IPS-15b (cell line): ENCODE measurements at regions not wholly inside any gene's neighbourhood (a gene's known extent, or its start where the extent isn't known, plus 50 kb on each side); places are given as distances from the start of the nearest gene placed in this dataset.

Experiments used
- H3K27me3 ChIP-seq: one replicate; pipeline ENCODE4 v1.6.1; 2013; ENCODE audit warnings: low read length; ENCODE audit not compliant: control insufficient read depth, insufficient read depth
- H3K36me3 ChIP-seq: one replicate; pipeline ENCODE4 v1.6.1; 2013; ENCODE audit warnings: low read length; ENCODE audit not compliant: control insufficient read depth, insufficient read depth
- H3K4me1 ChIP-seq: one replicate; pipeline ENCODE4 v1.6.1; 2013; ENCODE audit warnings: mild to moderate bottlenecking, low read length; ENCODE audit not compliant: control insufficient read depth, insufficient read depth
- H3K4me3 ChIP-seq: one replicate; pipeline ENCODE4 v1.5.1; 2013; ENCODE audit warnings: low read depth, low read length
- H3K9ac ChIP-seq: one replicate; pipeline ENCODE4 v1.6.1; 2013; ENCODE audit warnings: low read depth, mild to moderate bottlenecking, low read length
- H3K9me3 ChIP-seq: one replicate; pipeline ENCODE4 v1.6.1; 2013; ENCODE audit warnings: mild to moderate bottlenecking, low read length; ENCODE audit not compliant: control insufficient read depth, insufficient read depth

- Histone ChIP-seq H3K36me3 (no peaks in the 10 kb centered on the region), H3K9me3 (no peaks in the 10 kb centered on the region), H3K27me3 (no peaks in the 10 kb centered on the region), H3K4me1 (peaks cover 10% of the 10 kb centered on the region), H3K4me3 (no peak overlapping the region), H3K9ac (no peak overlapping the region)
These were observed 135.5 kb downstream of the KLF5 start for GRCh38 chr13:73194310-73194709.

GRCh38 chr13:73193554-73193953, 134.7 kb downstream of the KLF5 start:
- no peaks in the 10 kb centered on the region for H3K36me3 ChIP-seq
- H3K9me3 ChIP-seq: no peaks in the 10 kb centered on the region
- no peak overlapping the region for H3K4me3 ChIP-seq
- no peaks in the 10 kb centered on the region for H3K27me3 ChIP-seq
- peaks cover 10% of the 10 kb centered on the region for H3K4me1 ChIP-seq
- H3K9ac ChIP-seq: no peak overlapping the region

DNA sequence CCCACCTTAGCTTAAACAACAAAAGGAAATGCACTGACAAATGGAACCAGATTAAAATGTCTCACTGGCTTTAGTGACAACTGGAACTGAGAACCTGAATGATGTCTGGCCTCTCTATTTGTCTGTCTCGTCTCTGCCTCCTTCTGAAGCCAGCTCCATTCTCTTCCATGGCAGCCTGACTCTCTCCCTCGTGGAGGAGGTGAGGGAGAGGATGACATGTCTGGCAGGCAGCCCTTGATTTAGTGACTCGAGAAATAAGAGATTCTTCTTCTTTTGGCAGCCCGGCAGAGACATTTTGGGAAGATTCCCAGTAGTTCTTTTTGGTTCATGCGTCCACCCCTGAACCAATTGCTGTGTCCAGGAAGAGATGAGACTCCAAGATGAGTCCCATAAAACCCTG, 131.7 kb downstream of the KLF5 start:
- peaks cover 10% of the 10 kb centered on the region for H3K4me1 ChIP-seq
- no peaks in the 10 kb centered on the region for H3K27me3 ChIP-seq
- no peaks in the 10 kb centered on the region for H3K36me3 ChIP-seq
- H3K9me3 ChIP-seq: no peaks in the 10 kb centered on the region
- H3K9ac ChIP-seq: no peak overlapping the region
- H3K4me3 ChIP-seq: no peak overlapping the region

DNA sequence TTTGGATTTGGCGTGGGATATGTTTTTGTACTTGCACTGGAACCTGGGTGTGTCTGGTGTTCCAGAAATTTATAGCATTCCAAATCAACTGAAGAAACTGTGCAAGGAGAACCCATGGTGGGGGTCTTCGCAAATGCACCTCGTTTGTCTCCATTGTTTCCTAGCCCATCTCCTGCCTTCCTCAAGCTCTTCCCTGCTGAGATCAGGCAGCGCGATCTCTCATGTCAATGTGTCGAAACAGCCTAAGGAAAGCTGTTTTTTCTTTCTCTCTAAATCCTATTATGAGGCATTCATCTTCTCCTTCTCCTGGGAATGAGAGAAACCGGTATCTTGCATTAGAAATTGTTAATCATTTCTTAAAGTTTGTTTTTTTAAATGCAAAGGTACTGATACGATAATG, 131.0 kb downstream of the KLF5 start:
- Histone ChIP-seq H3K4me1 (peaks cover 10% of the 10 kb centered on the region), H3K27me3 (no peaks in the 10 kb centered on the region), H3K4me3 (no peak overlapping the region), H3K9ac (no peak overlapping the region), H3K9me3 (no peaks in the 10 kb centered on the region), H3K36me3 (no peaks in the 10 kb centered on the region)

DNA sequence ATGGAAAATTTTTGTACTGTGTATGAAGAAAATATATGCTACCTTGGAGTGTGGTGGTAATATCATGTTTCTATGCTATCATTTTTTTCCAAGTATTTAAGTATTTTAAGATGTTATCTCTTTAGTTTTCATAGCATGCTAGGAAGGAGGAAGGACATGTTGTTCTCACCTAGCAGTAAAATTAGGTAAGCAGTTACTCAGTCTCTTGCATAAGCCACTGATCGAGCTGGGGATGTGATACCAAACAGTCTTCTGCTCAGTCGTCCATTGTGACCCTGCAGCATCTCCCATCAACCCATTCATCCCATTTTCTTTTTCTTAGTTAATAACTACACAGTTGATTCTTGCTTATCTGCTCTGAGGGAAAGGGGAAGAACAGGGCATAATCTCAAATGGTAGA, 130.6 kb downstream of the KLF5 start:
- H3K27me3 ChIP-seq: no peaks in the 10 kb centered on the region
- no peak overlapping the region for H3K9ac ChIP-seq
- H3K4me3 ChIP-seq: no peak overlapping the region
- no peaks in the 10 kb centered on the region for H3K9me3 ChIP-seq
- H3K4me1 ChIP-seq: peaks cover 10% of the 10 kb centered on the region
- H3K36me3 ChIP-seq: no peaks in the 10 kb centered on the region

DNA sequence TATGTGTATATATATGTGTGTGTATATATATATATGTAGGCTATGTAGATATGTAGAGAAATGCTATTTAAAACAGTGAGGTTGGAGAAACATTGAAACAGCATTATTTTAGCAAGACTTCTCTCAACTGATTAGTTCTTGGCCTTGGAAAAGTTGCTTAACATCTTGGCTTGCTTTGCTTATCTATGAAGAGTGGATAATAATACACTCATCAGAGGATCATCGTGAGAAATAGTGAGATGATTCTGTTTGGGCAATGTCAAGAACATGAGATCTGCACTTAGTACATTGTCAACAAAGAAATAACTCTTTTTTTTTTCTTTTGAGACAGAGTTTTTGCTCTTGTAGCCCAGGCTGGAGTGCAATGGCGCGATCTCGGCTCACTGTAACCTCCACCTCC, 128.3 kb downstream of the KLF5 start:
- Histone ChIP-seq H3K4me1 (peaks cover 10% of the 10 kb centered on the region), H3K27me3 (no peaks in the 10 kb centered on the region), H3K9ac (no peak overlapping the region), H3K36me3 (no peaks in the 10 kb centered on the region), H3K9me3 (no peaks in the 10 kb centered on the region), H3K4me3 (no peak overlapping the region)

GRCh38 chr13:73179650-73180274, 121.0 kb downstream of the KLF5 start:
- H3K9ac ChIP-seq: no peak overlapping the region
- no peak overlapping the region for H3K4me3 ChIP-seq
- H3K9me3 ChIP-seq: no peaks in the 10 kb centered on the region
- H3K4me1 ChIP-seq: no peaks in the 10 kb centered on the region
- no peaks in the 10 kb centered on the region for H3K27me3 ChIP-seq
- no peaks in the 10 kb centered on the region for H3K36me3 ChIP-seq

DNA sequence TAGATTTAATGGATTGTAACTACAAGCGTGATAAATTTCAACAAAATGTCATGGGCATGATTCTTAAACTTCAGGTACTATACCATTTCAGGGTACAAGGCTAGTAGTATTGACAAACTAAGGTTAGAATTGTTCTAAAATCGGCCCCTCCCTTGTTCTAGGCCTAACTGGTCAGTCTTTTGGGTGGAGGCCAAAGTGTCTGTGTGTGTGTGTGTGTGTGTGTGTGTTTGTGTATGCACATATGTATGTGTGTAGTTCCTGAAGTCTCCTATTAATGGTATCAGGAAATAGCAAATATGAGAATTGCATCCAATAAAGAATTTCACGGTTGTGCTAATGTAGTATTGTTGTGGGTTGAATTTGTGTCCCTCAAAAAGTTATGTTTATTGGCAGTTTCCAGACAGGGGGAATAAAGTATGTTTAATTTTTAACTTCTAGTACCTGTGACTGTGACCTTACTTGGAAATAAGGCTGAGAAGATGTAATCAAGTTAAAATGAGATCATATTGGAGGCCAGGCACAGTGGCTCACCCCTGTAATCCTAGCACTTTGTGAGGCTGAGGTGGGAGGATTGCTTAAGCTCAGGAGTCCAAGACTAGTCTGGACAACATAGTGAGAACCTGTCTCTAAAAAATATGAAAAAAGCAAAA, 119.2 kb downstream of the KLF5 start:
- no peaks in the 10 kb centered on the region for H3K9me3 ChIP-seq
- no peaks in the 10 kb centered on the region for H3K36me3 ChIP-seq
- no peaks in the 10 kb centered on the region for H3K27me3 ChIP-seq
- H3K4me3 ChIP-seq: no peak overlapping the region
- H3K9ac ChIP-seq: no peak overlapping the region
- no peaks in the 10 kb centered on the region for H3K4me1 ChIP-seq

GRCh38 chr13:73177017-73177416, 118.2 kb downstream of the KLF5 start:
- Histone ChIP-seq H3K9ac (no peak overlapping the region), H3K4me3 (no peak overlapping the region), H3K9me3 (no peaks in the 10 kb centered on the region), H3K36me3 (no peaks in the 10 kb centered on the region), H3K27me3 (no peaks in the 10 kb centered on the region), H3K4me1 (no peaks in the 10 kb centered on the region)

GRCh38 chr13:73174521-73175010, 115.8 kb downstream of the KLF5 start:
- Histone ChIP-seq H3K4me3 (no peak overlapping the region), H3K9me3 (no peaks in the 10 kb centered on the region), H3K4me1 (peaks cover 5% of the 10 kb centered on the region), H3K27me3 (no peaks in the 10 kb centered on the region), H3K9ac (no peak overlapping the region), H3K36me3 (no peaks in the 10 kb centered on the region)

DNA sequence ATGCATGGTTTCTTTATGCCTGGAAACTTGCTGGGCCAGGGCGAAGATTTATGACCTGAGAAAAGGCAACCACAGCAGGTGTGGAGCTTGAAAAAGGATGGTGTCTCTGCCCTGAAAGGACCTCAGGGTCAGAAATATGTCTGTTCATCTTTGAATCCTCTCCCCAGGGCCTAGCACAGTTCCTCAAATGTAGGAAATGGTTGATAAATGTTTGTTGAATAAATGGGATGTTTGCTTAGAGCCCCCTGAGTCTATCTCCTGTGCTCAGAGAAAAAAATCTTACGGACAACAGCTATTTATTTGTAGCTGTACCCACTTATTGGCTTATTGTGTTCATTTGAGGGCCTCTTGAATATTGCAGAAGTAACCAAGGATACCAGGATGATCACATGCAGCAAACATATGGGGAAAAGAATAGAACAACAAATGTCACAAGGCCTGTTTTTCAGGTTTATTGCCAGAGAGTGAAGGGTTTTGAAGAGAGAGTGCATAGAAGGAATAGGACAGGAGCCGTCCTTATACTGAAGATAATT, 114.5 kb downstream of the KLF5 start:
- Histone ChIP-seq H3K9ac (no peak overlapping the region), H3K27me3 (no peaks in the 10 kb centered on the region), H3K9me3 (no peaks in the 10 kb centered on the region), H3K36me3 (no peaks in the 10 kb centered on the region), H3K4me1 (peaks cover 10% of the 10 kb centered on the region), H3K4me3 (no peak overlapping the region)

GRCh38 chr13:73171926-73172325, 113.1 kb downstream of the KLF5 start:
- Histone ChIP-seq H3K9ac (no peak overlapping the region), H3K4me1 (peaks cover 10% of the 10 kb centered on the region), H3K27me3 (no peaks in the 10 kb centered on the region), H3K4me3 (no peak overlapping the region), H3K36me3 (no peaks in the 10 kb centered on the region), H3K9me3 (no peaks in the 10 kb centered on the region)
